Osteocyte (in vitro differentiated cells): ENCODE measurements at regions not wholly inside any gene's neighbourhood (a gene's known extent, or its start where the extent isn't known, plus 50 kb on each side); places are given as distances from the start of the nearest gene placed in this dataset.

Experiments
- DNase-seq: peaks from one replicate; pipeline ENCODE4 v3.0.0; 2021; ENCODE audit warnings: mixed read lengths; ENCODE audit not compliant: unreplicated experiment; ENCODE audit errors: extremely low spot score
- H3K27ac Mint-ChIP-seq: one replicate; pipeline ENCODE4 v1.8.0; 2021; ENCODE audit warnings: mild to moderate bottlenecking, mixed read lengths; ENCODE audit not compliant: unreplicated experiment
- H3K27me3 Mint-ChIP-seq: one replicate; pipeline ENCODE4 v1.8.0; 2021; ENCODE audit warnings: mixed read lengths; ENCODE audit not compliant: unreplicated experiment
- H3K36me3 Mint-ChIP-seq: one replicate; pipeline ENCODE4 v1.8.0; 2021; ENCODE audit warnings: mixed read lengths; ENCODE audit not compliant: unreplicated experiment
- H3K4me1 Mint-ChIP-seq: one replicate; pipeline ENCODE4 v1.8.0; 2021; ENCODE audit warnings: mixed read lengths; ENCODE audit not compliant: unreplicated experiment
- H3K4me3 Mint-ChIP-seq: one replicate; pipeline ENCODE4 v1.8.0; 2021; ENCODE audit warnings: mild to moderate bottlenecking, moderate library complexity, mixed read lengths; ENCODE audit not compliant: unreplicated experiment
- H3K9me3 Mint-ChIP-seq: one replicate; pipeline ENCODE4 v1.8.0; 2021; ENCODE audit warnings: mixed read lengths; ENCODE audit not compliant: unreplicated experiment
- CTCF ChIP-seq: fragments of 200-600 bp; sonication (generic); IDR thresholded peaks from 2 replicates; pipeline ENCODE4 v1.5.0; 2021; ENCODE audit warnings: antibody characterized with exemption, mild to moderate bottlenecking, moderate library complexity

DNA sequence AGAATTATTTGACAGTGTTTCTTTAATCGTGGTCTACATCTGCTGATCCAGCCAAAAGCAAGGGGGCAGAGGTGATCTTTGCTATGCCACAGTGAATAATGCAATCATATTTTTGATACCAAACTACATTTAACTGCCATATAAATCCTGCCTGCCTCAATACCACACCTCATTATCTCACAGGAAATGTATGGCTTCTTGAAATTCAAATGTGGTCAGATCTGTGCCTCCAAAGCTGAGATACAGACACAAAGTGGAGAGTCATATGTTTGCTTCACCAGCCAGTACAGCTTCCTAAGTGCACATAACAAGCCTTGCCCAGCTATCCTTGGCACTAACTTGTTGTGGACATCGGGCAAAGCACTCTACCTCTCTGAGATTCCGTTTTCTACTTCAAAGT, 250.0 kb upstream of the NFIA start:
- H3K27me3 Mint-ChIP-seq, result peaks cover 11% of the 10 kb centered on the region
- DNase-seq, result no peak
- H3K4me3 Mint-ChIP-seq, result no peak overlapping the region

GRCh38 chr1:60831780-60832179, 250.6 kb upstream of the NFIA start:
- Mint-ChIP-seq H3K4me3 (no peak overlapping the region), H3K27ac (no peak overlapping the region), H3K27me3 (peaks cover 9% of the 10 kb centered on the region), H3K9me3 (no peaks in the 10 kb centered on the region), H3K4me1 (peaks cover 5% of the 10 kb centered on the region), H3K36me3 (no peaks in the 10 kb centered on the region)
- no peak for DNase-seq
- TF ChIP-seq CTCF, result no peak

More for the DNA sequence above, 250.0 kb upstream of the NFIA start:
- TF ChIP-seq CTCF, result no peak
- Mint-ChIP-seq H3K9me3 (no peaks in the 10 kb centered on the region), H3K27ac (no peak overlapping the region), H3K4me1 (peaks cover 5% of the 10 kb centered on the region), H3K36me3 (no peaks in the 10 kb centered on the region)

DNA sequence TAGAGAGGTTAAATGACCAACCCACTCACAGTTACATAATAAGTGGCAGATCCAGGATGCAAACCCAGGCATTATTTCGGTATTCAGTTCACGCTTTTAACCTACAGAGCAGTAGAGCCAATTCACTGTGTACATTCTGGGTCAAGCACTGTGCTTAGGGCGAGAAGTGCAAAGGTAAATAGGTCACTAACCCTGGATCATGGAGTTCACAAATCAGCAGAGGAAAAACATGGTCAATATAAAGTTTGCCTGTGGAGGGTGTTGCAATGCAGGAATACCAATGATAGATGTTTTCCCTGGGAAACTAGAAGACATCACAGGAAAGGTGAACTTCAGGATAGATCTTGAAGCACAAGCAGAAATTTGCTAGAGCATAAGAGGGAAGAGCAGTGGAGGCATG, 253.4 kb upstream of the NFIA start:
- no peak overlapping the region for H3K27ac Mint-ChIP-seq
- DNase-seq, result no peak
- peaks cover 5% of the 10 kb centered on the region for H3K4me1 Mint-ChIP-seq
- no peak for TF ChIP-seq CTCF
- H3K36me3 Mint-ChIP-seq, result no peaks in the 10 kb centered on the region
- no peaks in the 10 kb centered on the region for H3K9me3 Mint-ChIP-seq
- no peak overlapping the region for H3K4me3 Mint-ChIP-seq
- peaks cover 3% of the 10 kb centered on the region for H3K27me3 Mint-ChIP-seq

- Mint-ChIP-seq H3K27me3 (peaks cover 3% of the 10 kb centered on the region), H3K4me3 (no peak overlapping the region), H3K9me3 (no peaks in the 10 kb centered on the region), H3K36me3 (no peaks in the 10 kb centered on the region), H3K27ac (no peak overlapping the region), H3K4me1 (no peaks in the 10 kb centered on the region)
- no peak for DNase-seq
- no peak for TF ChIP-seq CTCF
Observed at GRCh38 chr1:60826320-60827094, 255.9 kb upstream of the NFIA start.

DNA sequence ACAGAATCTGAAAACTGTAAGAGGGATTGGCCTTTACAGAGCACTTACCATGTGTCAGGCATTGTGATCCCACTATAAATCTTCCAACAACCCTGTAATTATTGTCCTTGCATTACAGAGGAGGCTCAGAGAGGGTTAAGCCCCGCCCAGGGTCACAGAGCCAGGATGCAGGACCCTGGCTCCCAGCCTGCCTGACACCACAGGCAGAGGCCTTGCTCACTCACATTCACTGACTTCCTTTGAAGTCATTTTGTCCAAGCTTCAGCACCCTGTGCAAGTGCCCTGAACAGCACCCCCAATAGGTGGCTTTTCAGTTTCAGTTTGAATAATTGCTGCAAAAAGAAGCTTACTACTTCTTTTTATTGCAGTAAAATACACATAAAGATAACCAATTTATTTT, 256.8 kb upstream of the NFIA start:
- H3K36me3 Mint-ChIP-seq, result no peaks in the 10 kb centered on the region

More for the DNA sequence above, 256.8 kb upstream of the NFIA start:
- TF ChIP-seq CTCF, result peak; percentile 12
- peaks cover 3% of the 10 kb centered on the region for H3K27me3 Mint-ChIP-seq
- no peaks in the 10 kb centered on the region for H3K4me1 Mint-ChIP-seq
- peaks cover 4% of the 10 kb centered on the region for H3K9me3 Mint-ChIP-seq
- H3K4me3 Mint-ChIP-seq, result no peak overlapping the region
- no peak overlapping the region for H3K27ac Mint-ChIP-seq
- no peak for DNase-seq
